HG03139 (cell line): ENCODE measurements at regions not wholly inside any gene's neighbourhood (a gene's known extent, or its start where the extent isn't known, plus 50 kb on each side); places are given as distances from the start of the nearest gene placed in this dataset.

ENCODE experiments used
- ATAC-seq: cut with Tn5 transposase; IDR thresholded peaks from one replicate; pipeline ENCODE4 v1.9.1; 2021; ENCODE audit not compliant: unreplicated experiment

GRCh38 chr9:120214332-120214731 lies 365.6 kb downstream of the CDK5RAP2 start:
- ATAC-seq = no peak

GRCh38 chr9:120212853-120213200 lies 367.1 kb downstream of the CDK5RAP2 start:
- peak; percentile 22 for ATAC-seq

- peak; percentile 60 for ATAC-seq
Measured at GRCh38 chr9:120212153-120212852, 367.7 kb downstream of the CDK5RAP2 start.

- ATAC-seq = no peak
Measured at GRCh38 chr9:120210274-120210673, 369.7 kb downstream of the CDK5RAP2 start.

- ATAC-seq = no peak
Measured at GRCh38 chr9:120202856-120203654, 376.9 kb downstream of the CDK5RAP2 start.

- ATAC-seq = no peak
Measured at GRCh38 chr9:120198027-120198426, 381.9 kb downstream of the CDK5RAP2 start.

- no peak for ATAC-seq
Measured at GRCh38 chr9:120197605-120198004, 382.4 kb downstream of the CDK5RAP2 start.

- no peak for ATAC-seq
Measured at GRCh38 chr9:120191141-120191540, 388.8 kb downstream of the CDK5RAP2 start.

GRCh38 chr9:120187758-120188157 lies 392.2 kb downstream of the CDK5RAP2 start:
- no peak for ATAC-seq

- ATAC-seq = no peak
Measured at GRCh38 chr9:120186276-120186675, 393.7 kb downstream of the CDK5RAP2 start.

- no peak for ATAC-seq
Measured at GRCh38 chr9:120184266-120184665, 395.7 kb downstream of the CDK5RAP2 start.

GRCh38 chr9:120183615-120184014 lies 396.4 kb downstream of the CDK5RAP2 start:
- no peak for ATAC-seq

- ATAC-seq = no peak
Measured at GRCh38 chr9:120182011-120182410, 398.0 kb downstream of the CDK5RAP2 start.

- ATAC-seq = no peak
Measured at GRCh38 chr9:120177121-120177520, 402.8 kb downstream of the CDK5RAP2 start.

- ATAC-seq = no peak
Measured at GRCh38 chr9:120175031-120175430, 404.9 kb downstream of the CDK5RAP2 start.

- ATAC-seq = no peak
Measured at GRCh38 chr9:120161776-120162175, 418.2 kb downstream of the CDK5RAP2 start.

GRCh38 chr9:120158221-120158620 lies 421.7 kb downstream of the CDK5RAP2 start:
- no peak for ATAC-seq

- ATAC-seq = no peak
Measured at GRCh38 chr9:120156376-120156775, 423.6 kb downstream of the CDK5RAP2 start.

- no peak for ATAC-seq
Measured at GRCh38 chr9:120153258-120153657, 426.7 kb downstream of the CDK5RAP2 start.

- no peak for ATAC-seq
Measured at GRCh38 chr9:120152295-120152694, 427.7 kb downstream of the CDK5RAP2 start.

- no peak for ATAC-seq
Measured at GRCh38 chr9:120151806-120152205, 428.2 kb downstream of the CDK5RAP2 start.

GRCh38 chr9:120151149-120151548 lies 428.8 kb downstream of the CDK5RAP2 start:
- ATAC-seq = no peak
